ENCODE measurements at regions not wholly inside any gene's neighbourhood (a gene's known extent, or its start where the extent isn't known, plus 50 kb on each side); places are given as distances from the start of the nearest gene placed in this dataset.
A peak's percentile ranks its signal among the peaks of the same experiment; 100 is the strongest.

DNA sequence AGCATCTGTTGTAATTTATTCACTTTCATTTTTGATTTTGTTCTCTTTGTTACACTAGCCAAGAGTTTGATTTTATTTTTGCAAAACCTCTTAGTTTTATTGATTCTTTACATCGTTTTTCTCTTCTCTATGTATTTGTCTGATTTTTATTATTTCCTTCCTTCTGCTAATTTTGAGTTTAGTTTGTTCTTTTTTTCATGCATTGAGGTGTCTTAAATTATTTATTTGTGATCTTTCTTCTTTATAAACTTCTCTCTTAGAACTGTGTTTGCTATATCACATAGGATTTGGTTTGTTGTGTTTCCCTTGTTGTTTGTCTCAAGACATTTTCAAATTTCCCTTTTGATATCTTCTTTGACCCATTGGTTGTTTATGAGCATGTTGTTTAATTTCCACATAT is 51.7 kb upstream of the NFKBIA start:
- no peak for DNase-seq

DNA sequence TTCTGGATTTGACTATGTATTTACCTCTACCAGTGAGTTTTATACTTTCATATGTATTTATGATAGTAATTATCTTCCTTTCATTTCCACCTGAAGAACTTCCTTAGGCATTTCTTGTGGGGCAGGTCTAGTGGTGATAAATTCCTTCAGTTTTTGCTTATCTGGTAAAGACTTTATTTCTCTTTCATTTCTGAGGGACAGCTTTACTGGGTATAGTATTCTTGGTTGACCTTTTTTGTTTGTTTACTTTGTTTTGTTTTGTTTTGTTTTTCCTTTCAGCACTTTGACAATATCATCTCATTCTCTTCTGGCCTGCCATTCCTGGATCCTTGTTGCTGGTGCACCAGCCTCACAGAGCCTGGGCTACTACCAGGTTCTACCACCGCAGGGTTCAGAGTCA is 53.9 kb upstream of the NFKBIA start:
- no peak for DNase-seq

DNA sequence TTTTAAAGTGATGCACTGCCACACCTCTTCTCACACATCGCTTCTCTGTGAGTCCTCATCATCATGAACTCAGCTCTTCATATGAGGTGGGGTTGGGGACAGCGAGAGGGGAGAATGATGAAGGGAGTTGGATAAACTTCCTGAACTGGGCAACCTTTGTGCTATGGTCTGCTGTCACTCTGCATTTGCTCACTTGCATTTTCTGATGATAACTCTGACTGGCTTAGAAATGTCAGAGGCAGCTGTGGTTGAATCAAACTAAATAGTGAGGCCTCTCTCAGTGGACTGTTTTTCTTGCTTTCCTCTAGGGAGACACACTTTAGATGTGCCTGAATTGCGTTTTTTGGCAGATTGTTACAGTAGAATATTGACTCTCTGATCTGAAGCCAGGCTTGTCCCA is 55.2 kb upstream of the NFKBIA start:
- no peak for DNase-seq

DNA sequence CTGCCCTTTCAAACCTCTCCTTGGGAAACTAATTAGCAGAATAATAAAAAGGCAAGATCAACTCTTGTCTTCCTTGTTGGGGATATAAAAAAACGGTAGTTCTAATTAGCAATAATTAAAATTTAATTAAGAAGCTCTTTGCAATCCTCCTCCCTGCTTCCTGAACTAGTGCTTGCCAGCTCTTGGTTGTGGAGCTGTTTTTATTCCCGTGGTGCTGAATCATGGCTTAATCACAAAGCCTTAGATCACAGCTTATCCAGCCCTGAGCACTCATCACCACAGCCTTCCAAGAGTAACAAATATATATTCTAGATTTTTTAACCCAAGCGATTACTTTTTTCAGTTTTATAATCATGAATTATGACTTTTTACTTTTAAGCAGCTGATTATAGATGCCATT is 63.2 kb upstream of the INSM2 start:
- DNase-seq = peak in 2 of 3 experiments; percentile 5 to 61

DNA sequence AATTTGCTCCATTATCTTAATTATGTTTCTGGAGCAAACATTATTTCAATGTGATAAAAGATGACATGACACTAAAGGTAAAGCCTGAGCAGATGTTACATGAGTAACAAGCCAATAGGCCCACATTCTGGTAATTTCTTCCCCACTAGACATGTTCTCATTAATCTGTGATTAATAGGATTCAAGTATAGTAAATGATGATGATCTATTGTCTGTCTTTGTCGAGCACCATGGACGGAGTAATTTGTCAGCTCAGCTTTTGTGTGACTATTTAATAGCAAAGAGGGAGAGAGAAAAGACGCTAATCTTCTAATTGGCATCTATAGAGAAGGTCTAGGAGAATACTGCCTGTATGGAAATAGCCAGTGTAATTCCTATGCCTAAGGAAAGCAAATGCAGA is 62.2 kb upstream of the INSM2 start:
- peak in 2 of 3 experiments; percentile 56 to 97 for DNase-seq

DNA sequence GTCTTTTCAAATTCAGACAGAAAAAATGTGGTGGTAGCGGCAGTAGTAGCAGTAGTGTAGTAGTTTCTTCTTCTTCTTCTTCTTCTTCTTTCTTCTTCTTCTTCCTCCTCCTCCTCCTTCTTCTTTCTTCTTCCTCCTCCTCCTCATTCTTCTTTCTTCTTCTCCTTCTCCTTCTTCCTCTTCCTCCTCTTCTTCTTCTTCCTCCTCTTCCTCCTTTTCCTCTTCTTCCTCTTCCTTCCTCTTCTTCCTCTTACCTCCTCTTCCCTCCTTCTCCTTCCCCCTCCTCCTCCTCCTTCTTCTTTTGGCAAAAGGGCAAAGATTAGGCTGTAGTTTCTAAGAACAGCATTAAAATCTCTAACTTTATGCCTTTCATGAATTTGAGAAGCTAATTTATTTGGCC is 59.6 kb upstream of the INSM2 start:
- DNase-seq = no peak

DNA sequence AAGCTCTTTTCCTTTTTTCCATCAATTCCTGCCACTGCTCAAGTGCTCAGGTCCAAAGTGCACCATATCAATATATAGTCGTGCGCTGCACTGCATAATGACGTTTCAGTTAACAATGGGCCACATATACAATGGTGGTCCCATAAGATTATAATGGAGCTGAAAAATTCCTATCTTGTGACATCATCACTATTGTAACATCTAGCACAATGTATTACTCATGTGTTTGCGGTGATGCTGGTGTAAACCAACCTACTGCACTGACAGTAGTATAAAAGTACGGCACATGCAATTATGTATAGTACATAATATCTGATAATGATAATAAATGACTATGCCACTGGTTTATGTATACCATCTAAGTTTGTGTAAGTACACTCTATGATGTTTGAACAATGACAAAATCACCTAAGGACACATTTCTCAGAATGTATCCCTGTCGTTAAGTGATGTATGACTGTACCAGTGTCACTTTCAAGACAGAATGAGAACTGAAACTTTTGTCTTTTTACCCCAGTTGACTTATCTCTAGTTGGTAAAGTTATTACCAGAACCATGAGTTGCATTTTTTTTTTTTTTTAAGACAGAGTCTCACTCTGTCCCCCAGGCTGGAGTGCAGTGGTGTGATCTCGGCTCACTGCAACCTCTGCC is 53.7 kb upstream of the INSM2 start:
- no peak for DNase-seq

DNA sequence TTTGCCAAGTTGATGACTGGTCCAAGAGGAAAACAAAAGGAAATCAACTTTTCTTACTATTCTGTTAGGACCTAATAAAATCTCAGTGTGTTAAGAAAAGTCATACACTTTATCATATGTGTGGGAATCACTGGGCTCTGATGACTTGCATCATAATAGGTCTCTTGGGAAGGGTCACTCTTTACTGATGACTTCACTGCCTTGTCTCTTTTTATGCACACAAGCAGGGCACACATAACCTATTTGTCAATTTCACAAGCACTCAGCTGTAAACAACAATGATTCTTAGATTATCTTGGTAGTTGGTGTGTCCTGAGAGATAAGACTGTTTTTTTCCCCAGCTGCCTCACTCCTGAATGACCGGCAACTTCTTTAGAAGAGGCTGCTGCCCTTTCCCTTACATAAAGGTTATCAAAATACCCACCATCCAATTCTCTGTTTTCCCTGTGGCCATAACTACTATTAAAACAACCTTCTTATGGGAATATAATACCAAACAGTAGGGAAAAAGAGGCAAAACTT is 50.9 kb upstream of the INSM2 start:
- DNase-seq = no peak

Measured in NCI-H1417 (cell line).